Left lung (tissue), 4 donors: ENCODE measurements at regions not wholly inside any gene's neighbourhood (a gene's known extent, or its start where the extent isn't known, plus 50 kb on each side); places are given as distances from the start of the nearest gene placed in this dataset.

ENCODE experiments used
- ATAC-seq: fragments of 200-7000 bp; cut with Tn5 transposase; one replicate; pipeline ENCODE4 v1.9.1; 2020; ENCODE audit warnings: moderate library complexity
- DNase-seq, 4 donors: peaks; one replicate each; pipeline ENCODE4 v3.0.0-alpha.2; 2013 to 2020
- H3K27ac ChIP-seq, 2 donors: fragments of 200-600 bp; sonication (generic) in 1 of 2; one replicate each; pipeline versions ENCODE4 v1.5.0 to v1.8.0; 2020 to 2021
- H3K27me3 ChIP-seq, 2 donors: fragments of 200-600 bp; sonication (generic) in 1 of 2; one replicate each; pipeline versions ENCODE4 v1.5.0 to v1.8.0; 2020 to 2021
- H3K36me3 ChIP-seq, 2 donors: fragments of 200-600 bp; sonication (generic) in 1 of 2; one replicate each; pipeline versions ENCODE4 v1.5.0 to v1.8.0; 2020 to 2021
- H3K4me1 ChIP-seq, 2 donors: fragments of 200-600 bp; one replicate each; pipeline ENCODE4 v1.8.0; 2021
- H3K4me3 ChIP-seq, 2 donors: fragments of 200-600 bp; sonication (generic) in 1 of 2; one replicate each; pipeline versions ENCODE4 v1.5.0 to v1.8.0; 2020 to 2021; ENCODE audit warnings: mild to moderate bottlenecking in 1 of 2
- H3K9me3 ChIP-seq, 2 donors: fragments of 200-600 bp; sonication (generic) in 1 of 2; one replicate each; pipeline versions ENCODE4 v1.5.0 to v1.8.0; 2020 to 2021
- intact Hi-C, 2 donors: fragments of 100-400 bp; cut with DNase I; formaldehyde crosslinking; loops; one replicate each; pipeline versions ENCODE4 v1.11.2 to v1.14.2; 2022
- TF ChIP-seq, protein P1 (sequence below), 2 donors: fragments of 200-600 bp; sonication (generic) in 1 of 2; IDR thresholded peaks; one replicate each; pipeline versions ENCODE4 v1.5.0 to v1.8.0; 2021; ENCODE audit warnings: antibody characterized with exemption in 2 of 2
- donor health status: DM: no; HTN: yes; CAD: no.
- donor health status: DM: no; HTN: no; CAD: no.

DNA sequence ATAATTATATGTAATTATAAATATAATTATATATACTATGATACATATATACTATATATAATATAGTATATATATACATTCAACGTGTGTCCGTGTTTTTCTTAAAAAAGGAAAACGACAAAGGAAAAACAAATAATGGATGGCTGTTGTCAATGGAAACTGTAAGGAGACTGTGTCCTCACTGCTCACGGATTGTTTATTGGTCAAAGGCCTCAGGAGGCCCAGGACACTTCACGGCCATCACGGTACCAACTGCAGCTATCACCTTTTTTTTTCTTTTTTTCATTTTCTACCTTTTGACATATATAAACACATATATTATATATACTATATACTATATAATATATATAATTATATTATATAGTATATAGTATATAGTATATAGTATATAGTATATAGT, 113.4 kb downstream of the SPTSSA start:
- ATAC-seq, result no peak
- intact Hi-C loops, result no loop called here

DNA sequence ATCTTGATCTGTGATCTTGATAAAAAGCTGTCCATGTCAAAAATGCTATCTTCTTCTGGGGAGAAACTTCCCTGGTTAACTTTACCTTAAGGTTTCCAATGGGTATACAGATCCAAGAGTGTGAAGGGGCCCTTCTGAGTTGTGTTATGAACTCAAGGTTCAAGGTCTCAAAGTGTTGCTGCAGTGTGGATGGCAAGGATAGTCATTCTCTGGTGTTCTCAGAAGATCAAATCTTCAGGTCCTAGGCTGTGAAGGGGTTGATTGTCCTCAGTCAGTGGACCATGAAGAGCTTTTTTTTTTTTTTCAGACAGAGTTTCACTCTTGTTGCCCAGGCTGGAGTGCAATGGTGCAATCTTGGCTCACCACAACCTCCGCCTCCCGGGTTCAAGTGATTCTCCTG, 114.4 kb downstream of the SPTSSA start:
- no peaks in the 10 kb centered on the region for H3K4me1 ChIP-seq
- no peaks in the 10 kb centered on the region for H3K27me3 ChIP-seq
- H3K9me3 ChIP-seq, result no peaks in the 10 kb centered on the region
- no peak for DNase-seq
- intact Hi-C loops, result no loop called here
- ATAC-seq, result no peak
- H3K4me3 ChIP-seq, result no peak overlapping the region
- no peaks in the 10 kb centered on the region for H3K36me3 ChIP-seq
- TF ChIP-seq, protein P1, sequence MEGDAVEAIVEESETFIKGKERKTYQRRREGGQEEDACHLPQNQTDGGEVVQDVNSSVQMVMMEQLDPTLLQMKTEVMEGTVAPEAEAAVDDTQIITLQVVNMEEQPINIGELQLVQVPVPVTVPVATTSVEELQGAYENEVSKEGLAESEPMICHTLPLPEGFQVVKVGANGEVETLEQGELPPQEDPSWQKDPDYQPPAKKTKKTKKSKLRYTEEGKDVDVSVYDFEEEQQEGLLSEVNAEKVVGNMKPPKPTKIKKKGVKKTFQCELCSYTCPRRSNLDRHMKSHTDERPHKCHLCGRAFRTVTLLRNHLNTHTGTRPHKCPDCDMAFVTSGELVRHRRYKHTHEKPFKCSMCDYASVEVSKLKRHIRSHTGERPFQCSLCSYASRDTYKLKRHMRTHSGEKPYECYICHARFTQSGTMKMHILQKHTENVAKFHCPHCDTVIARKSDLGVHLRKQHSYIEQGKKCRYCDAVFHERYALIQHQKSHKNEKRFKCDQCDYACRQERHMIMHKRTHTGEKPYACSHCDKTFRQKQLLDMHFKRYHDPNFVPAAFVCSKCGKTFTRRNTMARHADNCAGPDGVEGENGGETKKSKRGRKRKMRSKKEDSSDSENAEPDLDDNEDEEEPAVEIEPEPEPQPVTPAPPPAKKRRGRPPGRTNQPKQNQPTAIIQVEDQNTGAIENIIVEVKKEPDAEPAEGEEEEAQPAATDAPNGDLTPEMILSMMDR (IDR thresholded peaks at IDR 0.05), result no peak
- H3K27ac ChIP-seq, result no peak overlapping the region

More for the DNA sequence above, 113.4 kb downstream of the SPTSSA start:
- H3K36me3 ChIP-seq, result no peaks in the 10 kb centered on the region
- H3K27ac ChIP-seq, result no peak overlapping the region
- H3K4me3 ChIP-seq, result no peak overlapping the region
- no peaks in the 10 kb centered on the region for H3K9me3 ChIP-seq
- TF ChIP-seq, protein P1 (IDR thresholded peaks at IDR 0.05), result no peak
- H3K27me3 ChIP-seq, result no peaks in the 10 kb centered on the region
- no peak for DNase-seq
- H3K4me1 ChIP-seq, result no peaks in the 10 kb centered on the region

DNA sequence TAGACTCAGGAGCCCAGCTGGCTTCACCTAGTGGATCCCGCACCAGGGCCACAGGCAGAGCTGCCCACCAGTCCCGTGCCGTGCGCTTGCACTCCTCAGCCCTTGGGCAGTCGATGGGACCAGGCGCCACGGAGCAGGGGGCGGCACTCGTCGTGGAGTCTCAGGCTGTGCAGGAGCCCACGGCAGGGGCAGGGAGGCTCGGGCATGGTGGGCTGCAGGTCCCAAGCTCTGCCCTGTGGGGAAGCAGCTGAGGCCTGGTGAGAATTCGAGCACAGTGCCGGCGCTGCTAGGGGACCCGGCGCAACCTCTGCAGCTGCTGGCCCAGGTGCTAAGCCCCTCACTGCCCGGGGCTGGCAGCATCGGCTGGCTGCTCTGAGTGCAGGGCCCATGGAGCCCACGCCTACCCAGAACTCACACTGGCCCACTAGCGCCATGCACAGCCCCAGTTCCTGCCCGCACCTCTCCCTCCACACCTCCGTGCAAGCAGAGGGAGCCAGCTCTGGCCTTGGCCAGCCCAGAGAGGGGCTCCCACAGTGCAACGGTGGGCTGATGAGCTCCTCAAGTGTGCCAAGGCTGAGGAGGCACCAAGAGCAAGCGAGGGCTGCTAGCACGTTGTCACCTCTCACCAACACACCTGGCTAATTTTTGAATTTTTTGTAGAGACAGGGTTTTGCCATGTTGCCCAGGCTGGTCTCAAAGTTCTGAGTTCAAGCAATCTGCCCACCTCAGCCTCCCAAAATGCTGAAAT, 116.1 kb downstream of the SPTSSA start:
- Histone ChIP-seq H3K36me3 (no peaks in the 10 kb centered on the region), H3K9me3 (no peaks in the 10 kb centered on the region), H3K4me3 (no peak overlapping the region), H3K27ac (no peak overlapping the region), H3K27me3 (no peaks in the 10 kb centered on the region), H3K4me1 (no peaks in the 10 kb centered on the region)
- ATAC-seq, result no peak
- TF ChIP-seq, protein P1 (IDR thresholded peaks at IDR 0.05), result no peak
- DNase-seq, result peak in 1 of 4 donors; percentile 67
- intact Hi-C loops, result no loop called here

DNA sequence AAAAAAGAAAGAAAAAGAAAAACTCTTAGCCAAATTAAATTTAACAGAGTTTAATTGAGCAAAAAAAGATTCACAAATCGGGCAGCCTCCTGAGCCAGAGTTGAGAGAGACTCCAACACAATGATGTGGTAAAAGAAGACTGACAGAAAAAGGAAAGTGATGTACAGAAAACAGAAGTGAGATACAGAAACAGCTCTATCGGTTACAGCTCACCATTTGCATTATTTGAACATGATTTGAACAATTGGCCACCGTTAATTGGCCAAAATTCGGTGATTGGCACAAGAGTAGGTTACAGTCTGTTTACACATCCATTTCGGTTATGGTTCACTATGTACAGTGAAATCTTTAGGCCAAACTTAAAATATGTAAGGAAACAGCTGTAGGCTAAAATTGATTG, 117.7 kb downstream of the SPTSSA start:
- ATAC-seq (no peak), DNase-seq (no peak)
- H3K36me3 ChIP-seq, result no peaks in the 10 kb centered on the region
- TF ChIP-seq, protein P1 (IDR thresholded peaks at IDR 0.05), result no peak
- no peaks in the 10 kb centered on the region for H3K27me3 ChIP-seq
- no peak overlapping the region for H3K27ac ChIP-seq
- H3K9me3 ChIP-seq, result no peaks in the 10 kb centered on the region
- H3K4me3 ChIP-seq, result no peak overlapping the region
- H3K4me1 ChIP-seq, result no peaks in the 10 kb centered on the region
- intact Hi-C loops, result no loop called here

DNA sequence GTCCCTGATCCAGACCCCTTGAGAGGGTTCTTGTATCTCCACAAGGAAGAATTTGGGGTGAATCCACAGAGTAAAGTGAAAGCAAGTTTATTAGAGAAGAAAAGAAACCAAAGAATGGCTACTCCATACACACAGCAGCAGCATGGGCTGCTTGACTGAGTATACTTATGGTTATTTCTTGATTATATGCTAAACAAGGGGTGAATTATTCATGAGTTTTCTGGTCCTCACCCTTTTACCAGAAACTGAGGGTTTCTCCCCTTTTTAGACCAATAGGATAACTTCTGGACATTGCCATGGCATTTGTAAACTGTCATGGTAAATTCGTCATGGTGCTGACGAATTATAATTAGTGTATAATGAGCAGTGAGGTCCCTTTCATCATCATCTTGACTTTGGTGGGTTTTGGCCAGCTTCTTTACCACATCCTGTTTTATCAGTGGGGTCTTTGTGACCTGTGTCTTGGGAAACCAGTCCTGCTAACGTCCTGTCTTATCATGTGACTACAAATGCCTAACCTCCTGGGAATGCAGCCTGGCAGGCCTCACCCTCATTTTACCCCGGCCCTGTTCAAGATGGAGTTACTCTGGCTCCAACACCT, 121.9 kb downstream of the SPTSSA start:
- intact Hi-C loops, result no loop called here
- no peak for DNase-seq
- no peak for ATAC-seq
- H3K27ac ChIP-seq, result no peak overlapping the region
- H3K27me3 ChIP-seq, result no peaks in the 10 kb centered on the region
- H3K9me3 ChIP-seq, result no peaks in the 10 kb centered on the region
- TF ChIP-seq, protein P1 (IDR thresholded peaks at IDR 0.05), result no peak
- H3K4me1 ChIP-seq, result no peaks in the 10 kb centered on the region
- no peaks in the 10 kb centered on the region for H3K36me3 ChIP-seq
- H3K4me3 ChIP-seq, result no peak overlapping the region
